ENCODE measurements at regions not wholly inside any gene's neighbourhood (a gene's known extent, or its start where the extent isn't known, plus 50 kb on each side); places are given as distances from the start of the nearest gene placed in this dataset.

- TF ChIP-seq CTCF (conservative IDR thresholded peaks at IDR 0.05; ENCODE audit: low read length) = no peak
- peak overlapping the region; percentile 71 for H3K4me3 ChIP-seq (ENCODE audit: low read length)
- peak; percentile 96 for DNase-seq (ENCODE audit: low read depth)
Observed at GRCh38 chr2:134119713-134120405, 134.0 kb upstream of the MGAT5 start.

GRCh38 chr2:134120406-134120732 is 133.5 kb upstream of the MGAT5 start:
- no peak for TF ChIP-seq CTCF (conservative IDR thresholded peaks at IDR 0.05; ENCODE audit: low read length)
- no peak for DNase-seq (ENCODE audit: low read depth)
- peak overlapping the region; percentile 71 for H3K4me3 ChIP-seq (ENCODE audit: low read length)

GRCh38 chr2:134120733-134121630 is 132.9 kb upstream of the MGAT5 start:
- peak; percentile 76 for DNase-seq (ENCODE audit: low read depth)
- peak overlapping the region; percentile 71 for H3K4me3 ChIP-seq (ENCODE audit: low read length)
- TF ChIP-seq CTCF (conservative IDR thresholded peaks at IDR 0.05; ENCODE audit: low read length) = no peak

GRCh38 chr2:134122610-134123009 is 131.3 kb upstream of the MGAT5 start:
- no peak for TF ChIP-seq CTCF (conservative IDR thresholded peaks at IDR 0.05; ENCODE audit: low read length)
- no peak for DNase-seq (ENCODE audit: low read depth)
- no peak overlapping the region for H3K4me3 ChIP-seq (ENCODE audit: low read length)

- no peak for DNase-seq (ENCODE audit: low read depth)
Observed at GRCh38 chr2:134123332-134123731, 130.5 kb upstream of the MGAT5 start.

GRCh38 chr2:134124047-134124753 is 129.7 kb upstream of the MGAT5 start:
- no peak for DNase-seq (ENCODE audit: low read depth)
- no peak for TF ChIP-seq CTCF (conservative IDR thresholded peaks at IDR 0.05; ENCODE audit: low read length)
- H3K4me3 ChIP-seq (ENCODE audit: low read length) = no peak overlapping the region

More at GRCh38 chr2:134123332-134123731, 130.5 kb upstream of the MGAT5 start:
- H3K4me3 ChIP-seq (ENCODE audit: low read length) = no peak overlapping the region
- TF ChIP-seq CTCF (conservative IDR thresholded peaks at IDR 0.05; ENCODE audit: low read length) = no peak
